SW 1271 (cell line): ENCODE measurements at regions not wholly inside any gene's neighbourhood (a gene's known extent, or its start where the extent isn't known, plus 50 kb on each side); places are given as distances from the start of the nearest gene placed in this dataset.

Source experiments
- DNase-seq, 2 experiments: peaks; one replicate each; lab custom pipeline; 2025; lab: John Stamatoyannopoulos, UW

DNA sequence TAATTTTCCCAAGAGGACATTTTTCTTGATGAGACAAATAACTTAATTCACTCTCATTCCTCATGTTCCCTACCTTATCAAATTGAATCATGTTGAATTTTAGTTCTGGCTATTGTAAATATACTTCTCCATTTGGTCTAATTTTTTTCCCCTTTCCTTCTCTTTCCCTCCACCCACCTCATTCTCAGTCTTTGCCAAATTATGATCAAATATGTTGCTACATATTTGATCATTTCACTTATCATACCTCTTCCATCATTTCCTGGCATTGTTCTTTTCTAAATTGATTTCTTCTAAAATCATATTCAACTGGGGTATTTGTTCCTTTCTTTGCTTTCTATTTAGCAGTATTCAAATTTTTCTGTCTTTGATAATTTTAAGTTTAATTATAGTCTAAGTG is 52.3 kb downstream of the HDGFL1 start:
- DNase-seq: no peak

DNA sequence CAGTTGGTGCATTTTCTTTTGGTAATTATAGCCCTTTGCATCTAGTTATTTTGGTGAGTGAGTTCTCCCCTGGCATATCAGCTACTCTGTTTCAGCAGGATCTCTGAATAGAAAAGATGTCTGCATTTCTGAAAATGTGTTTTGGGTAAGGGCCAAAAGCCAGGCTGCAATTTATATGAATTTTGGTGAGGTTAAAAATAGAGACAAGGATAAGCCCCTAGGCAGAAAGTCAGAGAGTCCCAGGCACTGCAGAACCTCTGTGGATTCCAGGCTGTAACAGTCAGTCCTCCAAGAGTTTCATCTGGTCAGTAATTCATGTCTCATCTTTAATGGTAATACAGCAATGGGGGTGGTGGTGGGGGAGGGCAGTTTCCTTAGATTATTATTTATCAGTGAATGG is 53.0 kb downstream of the HDGFL1 start:
- DNase-seq: no peak

DNA sequence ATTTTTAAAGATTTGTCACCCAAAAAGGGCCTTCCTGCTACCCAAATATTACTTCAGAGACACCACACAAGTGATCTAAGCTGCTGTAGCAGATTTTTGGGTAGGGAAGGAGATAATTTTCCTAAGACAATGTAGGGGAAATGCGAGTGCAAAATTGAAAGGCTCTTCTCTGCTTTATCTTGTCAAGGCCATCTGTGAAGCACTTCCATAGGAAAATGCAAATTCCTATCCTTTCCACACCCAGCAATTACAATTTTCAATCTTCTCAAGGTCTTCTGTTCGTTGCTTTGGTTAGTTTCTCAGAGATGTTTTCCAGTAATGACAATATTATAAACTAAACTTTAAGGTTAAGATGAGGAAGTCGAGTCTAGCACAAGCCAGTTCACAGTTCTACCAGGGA is 53.4 kb downstream of the HDGFL1 start:
- DNase-seq: no peak

DNA sequence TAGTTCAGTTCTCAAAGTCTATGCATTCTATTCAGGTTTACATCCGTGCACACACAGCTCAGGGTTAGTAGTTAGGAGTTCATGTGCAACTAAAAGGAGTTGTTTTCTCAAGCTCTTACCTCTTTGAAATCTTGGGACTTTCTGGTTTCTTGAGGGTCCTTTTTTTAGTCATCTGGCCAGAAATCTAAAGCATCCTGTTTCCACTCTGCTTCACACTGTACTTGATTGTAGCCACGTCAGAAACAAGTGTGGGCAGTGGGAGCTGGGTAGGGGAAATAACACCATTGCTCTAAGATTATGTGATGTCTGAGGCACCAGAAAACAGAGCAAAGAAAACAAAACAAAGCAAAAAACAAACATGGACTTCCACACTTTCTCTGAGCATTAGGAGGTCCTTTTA is 58.3 kb downstream of the HDGFL1 start:
- DNase-seq: no peak

DNA sequence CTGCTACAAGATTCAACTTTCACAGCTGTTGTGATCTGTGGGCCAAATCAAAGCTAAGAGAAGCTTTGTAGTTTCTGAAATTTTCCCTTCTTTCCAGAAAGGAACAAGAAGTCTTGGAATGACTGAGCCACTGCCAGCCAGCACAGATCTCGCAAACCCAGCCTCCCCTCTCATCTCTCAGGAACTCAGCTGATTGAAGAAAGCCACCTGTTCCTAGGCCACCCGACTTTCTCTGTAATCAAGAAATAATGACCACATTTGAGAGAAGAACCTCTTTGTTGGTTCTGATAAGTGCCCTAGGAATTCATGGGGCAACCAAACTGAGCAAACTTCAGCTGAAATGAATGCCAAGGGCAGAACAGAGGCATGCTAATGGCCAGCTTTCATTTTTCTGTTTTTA is 61.7 kb downstream of the HDGFL1 start:
- DNase-seq: no peak

DNA sequence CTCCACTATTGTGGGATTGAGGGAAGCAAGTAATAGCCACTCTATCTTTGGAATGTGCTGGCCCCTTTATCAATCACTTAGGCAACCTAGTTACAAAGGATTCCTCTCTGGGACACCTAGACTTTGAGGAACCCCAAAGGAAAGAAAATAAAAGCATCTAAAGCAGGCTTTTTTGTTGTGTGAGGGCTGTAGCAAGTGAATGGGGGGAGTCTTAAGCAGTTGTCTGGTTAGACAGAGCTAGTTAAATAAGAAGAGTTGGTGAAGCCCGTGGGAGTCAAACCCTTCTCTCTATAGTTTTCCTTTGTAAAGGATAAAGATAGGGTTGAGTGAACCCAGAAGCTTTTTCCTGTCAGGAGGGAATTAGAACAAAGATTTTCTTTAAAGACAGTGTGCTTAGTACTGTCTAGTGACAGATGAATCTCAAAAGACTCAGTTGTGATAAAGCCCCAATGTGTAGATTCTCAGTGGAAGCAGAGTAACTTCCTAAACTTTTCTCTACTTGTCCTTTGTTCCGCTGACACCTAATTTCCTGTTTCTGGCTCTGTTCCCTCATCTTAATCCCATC is 63.3 kb downstream of the HDGFL1 start:
- DNase-seq: no peak

DNA sequence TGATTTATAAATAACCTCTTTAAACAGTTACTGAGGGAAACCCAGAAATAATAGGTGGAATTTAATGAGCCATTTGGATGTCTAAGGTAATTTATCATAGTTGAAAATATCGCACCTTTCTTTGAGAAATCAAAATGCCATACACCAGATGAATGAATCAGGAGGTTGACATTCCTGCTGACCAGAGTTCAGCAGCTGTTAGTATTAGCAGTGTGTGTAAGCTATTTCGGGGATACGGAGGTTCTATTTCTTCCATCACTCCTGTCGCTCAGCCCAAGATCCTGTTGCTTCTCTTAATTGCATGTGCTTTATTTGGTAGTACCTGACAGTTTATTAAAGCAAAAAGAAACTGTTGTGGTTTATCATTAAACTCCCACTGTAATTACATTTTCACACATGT is 67.1 kb downstream of the HDGFL1 start:
- DNase-seq: no peak

DNA sequence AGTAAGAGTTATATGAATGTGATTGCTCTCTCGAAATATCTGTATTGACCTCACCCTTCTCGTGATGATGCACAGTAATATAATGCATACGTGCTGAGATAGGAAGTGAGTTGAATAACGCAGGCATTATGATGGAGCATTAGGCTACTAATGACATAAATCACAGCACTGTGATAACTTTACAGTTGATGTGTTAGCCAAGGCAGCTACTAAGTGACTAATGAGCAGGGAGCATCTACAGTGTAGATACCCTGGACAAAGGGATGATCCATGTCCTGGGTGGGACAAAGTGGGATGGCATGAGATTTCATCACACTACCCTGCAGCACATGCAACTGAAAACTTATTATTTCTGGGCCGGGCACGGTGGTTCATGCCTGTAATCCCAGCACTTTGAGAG is 68.4 kb downstream of the HDGFL1 start:
- DNase-seq: no peak

DNA sequence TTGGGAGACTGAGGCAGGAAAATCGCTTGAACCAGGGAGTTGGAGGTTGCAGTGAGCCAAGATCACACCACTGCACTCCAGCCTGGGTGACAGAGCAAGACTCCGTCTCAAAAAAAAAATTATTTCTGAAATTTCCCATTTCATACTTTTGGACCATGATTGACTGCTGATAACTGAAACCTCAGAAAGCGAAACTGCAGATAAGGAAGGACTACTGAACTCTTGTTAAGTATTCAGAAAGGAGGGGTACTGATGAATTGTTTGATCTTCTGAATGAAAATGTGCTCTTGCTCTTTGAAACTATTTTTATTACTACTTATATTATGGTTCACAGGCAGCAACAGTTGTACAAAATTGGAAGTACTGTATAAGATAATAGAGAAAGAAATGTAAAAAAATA is 69.0 kb downstream of the HDGFL1 start:
- no peak for DNase-seq

DNA sequence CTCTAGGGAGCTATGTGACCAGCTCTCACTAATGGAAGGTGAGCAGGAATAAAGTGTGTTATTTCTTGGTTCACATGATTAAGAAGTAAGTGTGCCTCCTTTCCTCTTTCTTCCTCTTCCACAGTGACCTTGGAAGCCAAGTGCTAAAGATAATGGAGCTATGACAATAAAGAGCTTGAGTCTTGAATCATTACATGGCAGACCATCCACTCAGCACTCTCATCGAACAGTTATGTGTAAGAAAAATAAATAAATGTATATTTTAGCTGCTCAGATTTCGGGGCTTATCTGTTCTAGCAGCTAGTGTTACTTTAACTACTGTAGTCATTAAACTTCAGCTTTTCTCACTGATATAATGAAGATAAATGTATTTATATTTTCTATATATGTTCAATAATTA is 72.9 kb downstream of the HDGFL1 start:
- no peak for DNase-seq

DNA sequence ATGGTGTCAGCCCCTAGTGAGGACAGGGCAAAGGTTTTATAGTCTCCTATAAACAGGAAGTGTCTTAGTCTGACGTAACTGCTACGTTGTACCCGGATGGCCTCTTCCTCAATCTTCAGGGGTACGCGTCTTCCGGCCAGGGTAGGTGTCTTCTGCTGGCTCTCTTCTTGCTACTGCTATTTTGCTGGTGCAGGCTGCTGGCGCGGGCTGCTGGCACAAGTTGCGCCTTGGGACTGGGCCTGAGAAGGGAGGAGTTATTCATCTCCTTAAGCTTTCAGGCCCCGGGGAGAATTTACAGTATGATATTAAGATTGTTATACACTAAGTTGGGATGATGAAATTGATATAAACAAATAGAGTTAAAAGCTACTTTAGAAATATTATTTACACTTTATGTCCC is 74.4 kb downstream of the HDGFL1 start:
- no peak for DNase-seq

DNA sequence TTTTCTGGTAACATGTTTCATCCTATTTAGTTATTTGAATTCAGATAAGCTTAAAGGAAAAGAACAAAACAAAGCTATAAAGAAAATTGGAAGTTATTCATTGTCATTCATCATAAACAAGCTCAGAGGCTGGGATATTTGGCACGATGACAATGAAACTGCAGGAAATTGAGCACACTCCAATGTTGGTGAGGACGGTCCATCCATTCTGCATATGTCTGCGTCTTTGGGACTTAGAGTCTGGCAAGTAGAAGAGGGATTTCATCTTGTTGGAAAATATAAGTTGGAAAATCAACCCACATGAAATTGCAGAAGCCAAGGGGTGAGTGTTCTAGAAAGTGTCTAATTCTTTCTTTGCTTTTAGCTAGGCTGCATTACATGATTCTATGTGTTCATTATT is 78.4 kb downstream of the HDGFL1 start:
- no peak for DNase-seq

DNA sequence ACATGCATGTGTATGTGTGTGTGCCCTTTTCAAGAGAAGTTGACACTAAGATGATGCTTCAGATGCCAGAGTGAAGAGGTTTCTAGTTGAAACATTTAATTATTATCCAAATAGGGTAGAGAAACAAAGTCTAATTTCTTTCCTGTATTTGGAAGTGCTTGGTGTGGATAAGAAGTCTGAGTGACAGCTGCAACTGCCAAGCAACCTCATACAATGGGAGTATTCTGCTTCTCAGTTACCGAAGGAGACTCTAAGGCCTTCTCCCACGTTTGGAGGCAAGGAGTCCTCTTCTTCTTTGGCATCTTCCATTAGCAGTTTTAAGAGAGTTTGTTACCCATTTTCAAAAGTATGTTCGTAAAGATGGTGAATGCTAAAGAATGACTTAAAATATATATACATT is 82.4 kb downstream of the HDGFL1 start:
- no peak for DNase-seq

DNA sequence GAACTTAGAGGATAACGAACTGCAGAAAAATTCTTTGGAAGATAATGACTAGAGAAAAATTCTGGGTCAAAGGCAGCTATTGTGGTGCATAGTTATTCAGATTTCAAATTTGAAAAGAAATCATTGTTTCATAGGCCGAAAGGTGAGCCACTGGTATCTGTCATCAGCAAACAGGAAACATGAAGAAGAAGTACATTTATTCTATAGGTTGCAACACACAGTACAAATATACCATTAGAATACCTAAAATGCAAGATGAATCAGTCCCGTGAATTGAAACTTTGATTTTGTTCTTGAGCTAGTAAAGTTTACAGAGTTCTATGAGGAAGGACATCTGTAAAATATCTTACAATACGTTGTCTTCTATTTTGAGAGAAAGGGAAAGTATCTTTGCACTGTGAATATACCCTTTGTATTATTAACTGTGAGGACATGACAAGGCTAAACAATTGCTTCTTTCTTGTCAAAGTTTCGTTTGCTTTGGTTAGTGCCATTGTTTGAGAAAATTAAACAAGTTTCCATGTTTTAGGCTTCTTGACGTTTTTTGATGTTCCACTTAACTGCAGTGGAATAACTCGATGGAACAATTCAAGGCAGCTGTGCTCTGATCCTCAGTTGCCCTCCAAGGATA is 84.7 kb downstream of the HDGFL1 start:
- DNase-seq: no peak

DNA sequence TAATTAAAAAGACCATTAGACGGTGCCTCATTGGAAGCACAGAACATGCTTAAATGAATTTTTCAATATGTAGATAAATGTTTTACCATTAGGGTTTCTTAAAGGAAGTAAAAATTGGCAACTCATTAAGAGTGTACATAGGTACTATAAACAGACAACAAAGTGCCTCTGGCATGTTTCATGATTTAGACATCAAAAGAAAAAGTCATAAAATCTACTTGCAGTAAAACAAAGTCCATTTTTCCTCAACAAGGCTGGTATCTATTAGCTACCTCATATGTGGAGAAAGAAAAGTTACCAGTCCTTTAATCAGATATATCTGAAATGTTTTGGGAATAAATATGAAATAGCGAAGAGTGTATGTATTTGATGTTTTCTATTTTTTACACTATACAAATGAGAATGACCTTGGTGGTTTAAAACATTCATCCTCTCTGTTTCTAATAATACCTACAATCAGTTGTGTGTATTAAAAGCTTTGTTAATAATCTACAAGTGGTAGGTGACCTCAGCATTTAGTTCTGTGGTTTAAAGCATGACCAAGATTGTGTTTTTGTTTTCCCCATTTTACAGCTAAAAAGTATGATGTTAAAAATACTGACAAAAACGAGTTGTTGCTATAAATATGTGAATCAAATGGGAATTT is 87.5 kb downstream of the HDGFL1 start:
- no peak for DNase-seq

DNA sequence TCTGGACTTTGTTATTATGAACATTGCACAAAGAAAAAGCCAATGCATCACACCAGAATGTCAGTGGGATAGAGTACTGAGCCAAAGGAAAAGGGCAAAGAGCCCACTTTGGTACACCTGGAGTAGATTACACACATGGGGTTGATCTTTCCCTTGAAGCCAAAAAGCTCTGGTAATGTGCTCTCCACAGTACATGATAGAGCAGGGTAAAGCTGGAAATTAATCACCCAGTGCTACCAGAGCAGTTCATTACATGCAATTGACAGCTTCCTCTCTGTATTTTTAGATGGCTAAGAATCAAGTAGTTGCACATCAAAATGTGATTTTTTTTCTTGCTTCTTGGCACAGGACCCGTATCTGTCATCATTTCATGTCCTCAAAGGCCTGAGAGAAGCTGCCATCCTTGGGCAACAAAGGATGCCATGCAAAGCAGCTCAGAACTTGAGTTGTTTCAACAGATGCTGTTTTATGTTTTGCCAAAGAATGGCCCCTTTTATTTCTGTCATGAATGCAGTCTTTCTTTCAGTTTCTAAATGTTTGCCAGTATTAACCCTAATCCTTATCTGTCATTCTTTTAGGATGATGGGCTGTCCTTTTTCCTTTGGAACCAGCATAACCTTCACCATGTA is 88.1 kb downstream of the HDGFL1 start:
- DNase-seq: no peak

DNA sequence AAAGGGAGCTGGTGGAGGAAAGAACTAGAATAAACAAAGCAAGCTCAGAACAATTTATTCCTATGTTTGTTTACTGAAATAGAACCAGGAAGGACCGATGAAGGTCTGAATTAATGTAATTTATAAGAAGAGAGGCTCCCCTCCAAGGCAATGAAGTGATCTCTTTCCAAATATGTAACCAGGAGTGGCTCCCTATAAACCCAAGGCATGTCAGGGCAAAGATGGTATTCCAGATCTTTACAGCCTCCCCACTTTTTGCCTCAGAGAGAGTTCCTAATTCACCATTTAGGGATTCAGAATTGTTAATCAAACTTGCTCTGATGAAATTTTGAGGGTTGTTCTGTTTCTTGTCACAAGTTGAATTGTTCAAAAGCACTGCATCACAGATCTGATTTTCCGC is 88.8 kb downstream of the HDGFL1 start:
- DNase-seq: no peak

DNA sequence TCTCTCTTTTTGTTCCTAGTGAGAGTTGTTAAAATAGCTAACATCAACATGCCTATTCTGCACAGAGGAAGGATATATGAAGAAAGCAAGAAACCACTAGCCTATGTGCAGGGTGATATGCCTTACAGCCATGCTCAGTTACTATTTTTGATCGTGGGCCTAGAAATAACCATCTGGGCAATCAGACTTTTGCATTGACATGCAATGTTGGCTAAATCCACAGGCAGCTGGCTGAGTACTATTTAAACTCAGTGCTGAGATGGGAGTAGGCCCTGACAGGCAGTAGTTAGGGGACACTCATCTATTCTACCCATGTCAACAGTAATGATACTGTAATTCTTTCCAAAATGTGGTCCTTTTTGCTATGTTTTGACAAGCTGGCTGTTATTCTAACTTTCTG is 89.6 kb downstream of the HDGFL1 start:
- DNase-seq: no peak

DNA sequence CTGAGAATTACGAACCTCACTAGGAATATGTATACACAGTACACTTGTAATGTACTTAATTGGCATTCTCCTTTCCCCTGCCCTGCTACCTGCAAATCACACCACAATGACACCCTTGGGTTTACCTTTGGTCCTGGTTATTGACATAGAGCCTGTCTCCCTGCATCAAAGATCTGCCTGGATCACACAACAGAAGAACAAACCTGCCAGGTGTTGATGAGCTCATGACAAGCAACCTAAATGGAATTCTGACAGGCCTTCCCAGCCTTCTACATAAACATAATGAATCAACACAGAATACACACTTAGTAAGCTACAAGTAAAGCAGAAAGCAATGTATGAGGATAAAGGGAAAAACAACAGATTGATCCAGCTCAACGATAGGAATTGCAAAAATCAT is 95.6 kb downstream of the HDGFL1 start:
- DNase-seq: no peak

DNA sequence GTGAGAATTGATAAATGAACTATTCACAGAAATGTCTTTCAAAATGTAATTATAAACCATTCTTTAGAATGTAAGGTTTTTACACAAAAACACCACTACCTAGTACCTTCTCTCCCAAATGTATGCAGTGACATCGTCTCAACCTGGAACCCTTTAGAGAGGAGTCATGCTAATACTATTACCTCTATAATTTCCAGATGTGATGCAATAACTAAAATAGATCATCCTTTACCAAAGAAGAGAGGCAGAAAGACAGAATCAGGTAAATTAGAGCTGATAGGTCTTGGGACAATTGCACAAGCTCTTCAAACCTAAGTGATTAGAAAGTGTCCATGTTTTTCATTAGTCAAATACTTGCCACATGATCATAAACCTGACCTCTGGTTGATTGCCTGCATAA is 96.7 kb downstream of the HDGFL1 start:
- DNase-seq: no peak

DNA sequence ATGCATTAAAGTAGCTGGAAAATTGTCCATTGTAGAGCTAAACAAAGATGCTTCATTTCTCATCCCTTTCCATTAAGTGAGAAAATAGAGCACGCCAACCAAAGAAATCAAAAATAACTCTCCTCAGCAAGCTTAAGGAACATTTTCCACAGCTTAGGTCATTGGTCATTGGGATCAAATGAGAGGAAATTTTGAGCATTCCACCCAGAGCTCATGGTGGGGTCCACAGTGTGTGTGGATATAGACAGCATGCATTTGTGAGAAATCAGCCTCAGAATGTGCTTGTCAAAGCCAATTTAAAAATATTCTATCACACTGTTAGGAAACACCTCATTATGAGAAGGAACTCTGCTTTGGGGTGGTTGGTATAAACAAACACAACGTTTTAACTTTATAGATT is 97.2 kb downstream of the HDGFL1 start:
- DNase-seq: no peak

DNA sequence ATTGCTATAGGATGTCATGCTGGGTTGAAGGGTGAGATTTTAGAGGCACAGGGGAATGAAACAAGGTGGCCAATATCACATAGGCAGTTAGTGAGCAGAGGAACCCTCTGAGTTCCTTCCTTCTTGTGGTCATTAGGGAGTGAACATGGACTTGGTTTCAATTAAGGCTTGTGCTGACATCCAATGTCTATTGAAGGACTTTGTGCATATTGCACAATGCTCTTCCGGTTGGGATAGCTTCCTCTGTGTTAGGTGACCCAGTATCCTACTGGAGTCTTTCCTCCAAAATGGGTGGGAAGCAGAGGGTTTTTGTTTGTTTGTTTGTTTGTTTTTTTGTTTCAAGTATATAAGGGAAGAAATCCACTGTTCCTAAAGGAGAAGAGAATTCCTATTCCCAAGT is 98.5 kb downstream of the HDGFL1 start:
- DNase-seq: no peak

DNA sequence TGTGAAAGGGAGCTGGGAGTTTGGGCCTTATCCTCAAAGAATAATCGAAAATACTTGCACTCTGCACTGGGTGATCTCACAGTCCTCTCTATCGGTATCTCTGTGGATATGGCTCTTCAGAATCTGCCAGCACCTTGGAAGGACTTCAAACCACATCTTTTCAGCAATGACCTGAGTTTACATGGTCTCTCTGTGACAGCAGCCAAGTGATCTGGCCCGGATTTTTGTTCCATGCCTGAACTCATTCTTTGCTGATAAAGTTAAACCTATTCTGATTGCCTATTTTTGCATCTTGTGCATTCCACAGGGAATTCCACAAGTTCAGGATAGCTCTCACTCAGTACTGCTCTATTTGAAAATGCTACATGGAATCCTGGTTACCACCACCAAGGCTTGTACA is 98.9 kb downstream of the HDGFL1 start:
- DNase-seq: no peak

DNA sequence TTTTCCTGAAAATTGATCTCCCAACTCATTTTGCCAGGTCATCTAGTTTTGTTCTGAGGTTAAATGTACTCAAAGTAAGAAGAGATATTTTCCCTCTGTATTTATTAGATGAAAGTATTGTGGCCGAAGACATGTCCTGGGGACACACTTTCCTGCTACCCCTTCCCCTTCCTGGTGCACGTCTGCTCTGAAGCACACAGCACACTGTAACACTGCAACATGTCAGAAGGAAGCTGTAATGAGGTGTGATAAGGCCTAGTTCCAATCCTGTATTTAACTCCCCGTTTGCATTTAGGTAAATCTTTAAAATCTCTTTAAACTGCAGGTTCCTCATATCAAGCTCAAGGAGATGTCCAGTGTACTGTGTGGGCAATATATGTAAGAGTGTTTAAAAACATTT is 99.4 kb downstream of the HDGFL1 start:
- no peak for DNase-seq
